Mammary epithelial cell (primary cell): ENCODE measurements at regions not wholly inside any gene's neighbourhood (a gene's known extent, or its start where the extent isn't known, plus 50 kb on each side); places are given as distances from the start of the nearest gene placed in this dataset.

Source experiments
- EZH2 ChIP-seq: IDR thresholded peaks from 2 replicates; pipeline ENCODE4 v1.6.1; 2012; ENCODE audit warnings: low read length, inconsistent platforms, borderline replicate concordance
- TF ChIP-seq, protein P1 (sequence below), 2 donors: IDR thresholded peaks in 1 of 2; conservative IDR thresholded peaks in 1 of 2; 2 replicates each; pipeline ENCODE4 v1.5.1; 2011 to 2012; ENCODE audit warnings: inconsistent platforms in 2 of 2, low read length in 2 of 2, mild to moderate bottlenecking in 2 of 2, control low read depth in 1 of 2, low read depth in 1 of 2; ENCODE audit not compliant: insufficient read depth in 1 of 2; ENCODE audit errors: extremely low read depth in 1 of 2

DNA sequence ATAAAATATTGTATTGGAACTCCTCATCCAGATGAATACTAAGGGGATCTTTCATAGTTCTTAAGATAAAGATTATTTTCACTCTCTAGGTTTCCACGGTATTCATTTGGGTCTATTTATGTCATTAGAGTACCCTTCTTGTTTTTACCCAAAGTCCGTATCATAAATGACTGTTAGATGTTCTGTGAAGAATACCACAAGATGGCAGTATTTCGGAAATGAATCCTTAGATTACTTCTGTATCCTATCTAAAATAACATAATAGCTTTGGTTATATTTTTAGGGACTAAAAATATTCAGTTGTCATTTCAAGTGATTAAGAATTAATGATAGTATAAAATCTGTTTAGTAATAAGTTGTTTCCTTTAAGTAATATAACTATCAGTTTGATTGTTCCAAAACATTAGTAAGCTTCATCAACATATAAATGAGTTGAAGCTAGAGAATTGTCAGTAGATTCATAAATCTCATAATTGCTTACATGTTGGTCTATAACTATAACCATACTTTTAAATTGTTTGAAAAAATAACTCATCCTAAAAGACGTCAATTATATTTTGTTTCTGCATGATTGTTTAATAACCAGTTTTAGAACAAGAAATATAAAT, 337.5 kb upstream of the KCND2 start:
- TF ChIP-seq, protein P1, sequence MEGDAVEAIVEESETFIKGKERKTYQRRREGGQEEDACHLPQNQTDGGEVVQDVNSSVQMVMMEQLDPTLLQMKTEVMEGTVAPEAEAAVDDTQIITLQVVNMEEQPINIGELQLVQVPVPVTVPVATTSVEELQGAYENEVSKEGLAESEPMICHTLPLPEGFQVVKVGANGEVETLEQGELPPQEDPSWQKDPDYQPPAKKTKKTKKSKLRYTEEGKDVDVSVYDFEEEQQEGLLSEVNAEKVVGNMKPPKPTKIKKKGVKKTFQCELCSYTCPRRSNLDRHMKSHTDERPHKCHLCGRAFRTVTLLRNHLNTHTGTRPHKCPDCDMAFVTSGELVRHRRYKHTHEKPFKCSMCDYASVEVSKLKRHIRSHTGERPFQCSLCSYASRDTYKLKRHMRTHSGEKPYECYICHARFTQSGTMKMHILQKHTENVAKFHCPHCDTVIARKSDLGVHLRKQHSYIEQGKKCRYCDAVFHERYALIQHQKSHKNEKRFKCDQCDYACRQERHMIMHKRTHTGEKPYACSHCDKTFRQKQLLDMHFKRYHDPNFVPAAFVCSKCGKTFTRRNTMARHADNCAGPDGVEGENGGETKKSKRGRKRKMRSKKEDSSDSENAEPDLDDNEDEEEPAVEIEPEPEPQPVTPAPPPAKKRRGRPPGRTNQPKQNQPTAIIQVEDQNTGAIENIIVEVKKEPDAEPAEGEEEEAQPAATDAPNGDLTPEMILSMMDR (conservative IDR thresholded peaks at IDR 0.05 in 1 of 2, IDR thresholded peaks at IDR 0.05 in 1 of 2; ENCODE audit: extremely low read depth in 1 of 2, insufficient read depth in 1 of 2, low read depth in 1 of 2, low read length in 2 of 2), result peak; percentile 33 to 55
- no peak for TF ChIP-seq EZH2
